Upper lobe of right lung (tissue), 1 donor: ENCODE measurements at regions not wholly inside any gene's neighbourhood (a gene's known extent, or its start where the extent isn't known, plus 50 kb on each side); places are given as distances from the start of the nearest gene placed in this dataset.

Source experiments
- ATAC-seq: fragments of 200-7000 bp; cut with Tn5 transposase; one replicate; pipeline ENCODE4 v1.9.1; 2020; ENCODE audit warnings: mild to moderate bottlenecking, moderate library complexity
- DNase-seq: peaks from one replicate; pipeline ENCODE4 v3.0.0-alpha.2; 2020
- H3K27ac ChIP-seq: fragments of 200-600 bp; one replicate; pipeline ENCODE4 v1.8.0; 2022
- H3K27me3 ChIP-seq: fragments of 200-600 bp; one replicate; pipeline ENCODE4 v1.8.0; 2022; ENCODE audit warnings: mild to moderate bottlenecking
- H3K36me3 ChIP-seq: fragments of 200-600 bp; one replicate; pipeline ENCODE4 v1.8.0; 2022
- H3K4me1 ChIP-seq: fragments of 200-600 bp; one replicate; pipeline ENCODE4 v1.8.0; 2022
- H3K4me3 ChIP-seq: fragments of 200-600 bp; one replicate; pipeline ENCODE4 v1.8.0; 2022; ENCODE audit warnings: mild to moderate bottlenecking
- H3K9me3 ChIP-seq: fragments of 200-600 bp; one replicate; pipeline ENCODE4 v1.8.0; 2022
- intact Hi-C: fragments of 100-400 bp; cut with DNase I; formaldehyde crosslinking; loops from one replicate; pipeline ENCODE4 v1.11.0; 2022
- TF ChIP-seq, protein P1 (sequence below): fragments of 200-600 bp; IDR thresholded peaks from one replicate; pipeline ENCODE4 v1.8.0; 2022; ENCODE audit warnings: antibody characterized with exemption
- donor health status: DM: no; HTN: yes; CAD: no; lungs with severe emphysema.

DNA sequence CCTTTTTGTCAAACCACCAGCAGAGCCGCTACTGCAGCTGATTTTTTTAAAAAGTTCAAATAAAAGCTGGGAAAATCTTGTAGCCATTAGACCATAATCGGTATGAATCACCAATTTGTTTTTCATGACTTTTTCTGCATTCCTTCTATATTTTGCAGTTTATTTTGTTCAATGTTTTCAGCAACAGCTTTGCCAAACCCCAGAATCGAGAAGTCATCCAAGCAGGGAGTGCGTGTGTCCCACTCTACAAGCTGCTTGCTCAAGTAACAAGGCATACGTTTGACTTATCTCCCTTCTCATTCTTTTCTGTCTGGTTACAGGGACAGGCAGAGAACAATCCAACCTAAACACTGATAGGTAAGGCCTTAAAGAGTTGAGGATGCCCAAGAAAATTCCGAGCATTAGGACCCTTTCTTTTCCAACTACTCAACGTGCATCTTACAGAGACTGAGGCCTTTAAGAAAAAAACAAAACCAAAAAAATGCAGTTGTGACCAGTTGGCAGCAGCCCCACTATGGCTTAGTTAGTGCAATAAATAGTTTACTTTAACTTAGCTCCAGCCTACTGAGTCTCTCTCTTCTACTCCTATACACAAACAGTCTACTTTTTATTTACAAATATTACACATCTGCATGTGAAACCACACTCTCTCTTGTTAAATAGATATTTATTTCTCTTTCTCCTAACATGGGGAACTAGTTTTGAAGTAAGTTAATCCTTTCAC, 134.7 kb upstream of the SLIT3 start:
- Histone ChIP-seq H3K27me3 (peaks cover 6% of the 10 kb centered on the region), H3K4me1 (no peaks in the 10 kb centered on the region), H3K27ac (no peak overlapping the region), H3K4me3 (no peak overlapping the region), H3K36me3 (no peaks in the 10 kb centered on the region), H3K9me3 (no peaks in the 10 kb centered on the region)
- ATAC-seq (no peak), DNase-seq (no peak)
- intact Hi-C loops: no loop called here
- TF ChIP-seq, protein P1, sequence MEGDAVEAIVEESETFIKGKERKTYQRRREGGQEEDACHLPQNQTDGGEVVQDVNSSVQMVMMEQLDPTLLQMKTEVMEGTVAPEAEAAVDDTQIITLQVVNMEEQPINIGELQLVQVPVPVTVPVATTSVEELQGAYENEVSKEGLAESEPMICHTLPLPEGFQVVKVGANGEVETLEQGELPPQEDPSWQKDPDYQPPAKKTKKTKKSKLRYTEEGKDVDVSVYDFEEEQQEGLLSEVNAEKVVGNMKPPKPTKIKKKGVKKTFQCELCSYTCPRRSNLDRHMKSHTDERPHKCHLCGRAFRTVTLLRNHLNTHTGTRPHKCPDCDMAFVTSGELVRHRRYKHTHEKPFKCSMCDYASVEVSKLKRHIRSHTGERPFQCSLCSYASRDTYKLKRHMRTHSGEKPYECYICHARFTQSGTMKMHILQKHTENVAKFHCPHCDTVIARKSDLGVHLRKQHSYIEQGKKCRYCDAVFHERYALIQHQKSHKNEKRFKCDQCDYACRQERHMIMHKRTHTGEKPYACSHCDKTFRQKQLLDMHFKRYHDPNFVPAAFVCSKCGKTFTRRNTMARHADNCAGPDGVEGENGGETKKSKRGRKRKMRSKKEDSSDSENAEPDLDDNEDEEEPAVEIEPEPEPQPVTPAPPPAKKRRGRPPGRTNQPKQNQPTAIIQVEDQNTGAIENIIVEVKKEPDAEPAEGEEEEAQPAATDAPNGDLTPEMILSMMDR: no peak

DNA sequence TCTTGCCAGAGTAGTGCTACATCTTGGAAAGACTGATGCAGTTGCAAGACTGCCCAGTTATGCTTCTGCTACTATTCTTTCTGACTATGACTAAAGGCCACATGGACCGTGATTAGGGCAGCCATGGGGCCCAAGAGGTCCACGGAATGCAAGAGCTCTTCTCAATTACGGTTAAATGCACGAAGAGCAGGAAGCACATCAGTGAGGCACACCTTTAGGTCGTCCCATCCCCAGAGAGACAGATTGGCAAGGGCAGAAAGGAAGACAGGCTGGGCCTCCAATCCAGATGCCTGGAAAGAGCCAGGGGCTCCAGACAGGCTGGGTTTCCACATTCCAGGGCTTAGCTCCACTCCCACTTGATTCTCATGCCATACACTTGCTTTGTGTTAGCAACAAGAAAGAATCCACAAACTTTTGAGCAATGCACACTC, 132.3 kb upstream of the SLIT3 start:
- Histone ChIP-seq H3K27me3 (no peaks in the 10 kb centered on the region), H3K4me3 (no peak overlapping the region), H3K27ac (no peak overlapping the region), H3K4me1 (no peaks in the 10 kb centered on the region), H3K9me3 (no peaks in the 10 kb centered on the region), H3K36me3 (no peaks in the 10 kb centered on the region)
- ATAC-seq (no peak), DNase-seq (no peak)
- TF ChIP-seq, protein P1: no peak
- intact Hi-C loops: no loop called here

DNA sequence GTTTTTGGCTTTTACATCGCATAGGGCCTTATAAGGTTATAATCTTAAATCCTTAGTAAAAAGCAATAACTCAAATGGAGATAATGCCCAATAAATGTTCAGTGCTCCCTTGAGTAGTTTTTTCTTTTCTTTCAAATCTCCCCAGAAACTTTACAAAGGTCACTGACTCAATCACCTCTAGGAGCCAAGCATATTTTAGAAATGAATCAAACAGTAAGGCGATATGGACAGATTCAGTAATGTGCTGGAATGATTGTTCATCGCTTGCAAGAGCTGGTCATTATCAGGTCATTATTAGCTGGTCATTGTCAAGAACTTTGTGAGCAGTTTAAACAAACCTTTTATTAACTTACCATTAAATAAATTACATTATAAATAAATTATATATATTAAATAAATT, 130.4 kb upstream of the SLIT3 start:
- Histone ChIP-seq H3K36me3 (no peaks in the 10 kb centered on the region), H3K27ac (no peak overlapping the region), H3K4me1 (no peaks in the 10 kb centered on the region), H3K27me3 (no peaks in the 10 kb centered on the region), H3K4me3 (no peak overlapping the region), H3K9me3 (no peaks in the 10 kb centered on the region)
- no peak for DNase-seq
- intact Hi-C loops: no loop called here
- TF ChIP-seq, protein P1: no peak
- ATAC-seq: no peak

DNA sequence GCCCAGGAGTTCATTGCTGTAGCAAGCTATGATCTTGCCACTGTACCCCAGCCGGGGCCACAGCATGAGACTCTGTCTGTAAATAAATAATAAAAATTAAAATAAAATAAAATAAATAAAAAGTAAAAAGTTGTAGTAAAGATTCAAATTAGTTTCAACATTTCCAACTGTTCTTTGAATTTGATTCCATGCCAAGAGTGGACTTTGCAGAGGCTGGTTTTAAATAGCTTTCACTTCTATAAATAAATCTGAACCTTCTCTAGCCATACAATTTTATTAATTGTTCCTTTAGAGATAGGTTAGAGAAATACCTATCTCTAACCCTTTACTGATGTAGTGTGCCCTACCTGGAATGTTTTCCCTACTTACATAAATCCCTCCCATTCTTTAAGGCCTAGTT, 129.7 kb upstream of the SLIT3 start:
- no peaks in the 10 kb centered on the region for H3K36me3 ChIP-seq
- ATAC-seq: no peak
- H3K27me3 ChIP-seq: no peaks in the 10 kb centered on the region
- no peaks in the 10 kb centered on the region for H3K9me3 ChIP-seq
- no peak overlapping the region for H3K27ac ChIP-seq
- intact Hi-C loops: no loop called here
- no peak for DNase-seq
- TF ChIP-seq, protein P1: no peak
- no peak overlapping the region for H3K4me3 ChIP-seq
- H3K4me1 ChIP-seq: no peaks in the 10 kb centered on the region

DNA sequence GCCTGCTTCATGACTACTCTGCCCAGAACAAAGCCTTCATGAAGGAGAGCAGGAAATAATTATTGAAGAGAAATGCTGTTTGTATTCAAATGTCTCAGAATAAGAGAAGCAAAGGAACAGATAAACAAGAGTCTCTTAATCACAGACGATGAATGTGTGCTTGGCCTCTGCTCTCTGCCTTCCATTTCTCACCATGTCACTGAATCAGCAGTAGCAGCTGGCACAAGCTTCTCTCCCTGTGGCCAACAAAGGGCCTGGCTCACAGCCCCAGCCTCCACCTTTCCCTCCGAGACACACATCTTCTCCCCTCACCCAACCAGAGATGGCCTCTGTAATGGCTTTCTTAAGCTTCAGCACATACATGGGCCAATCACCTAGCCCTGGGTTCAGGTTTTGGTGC, 128.1 kb upstream of the SLIT3 start:
- no peak for ATAC-seq
- H3K4me1 ChIP-seq: no peaks in the 10 kb centered on the region
- no peaks in the 10 kb centered on the region for H3K27me3 ChIP-seq
- no peak overlapping the region for H3K27ac ChIP-seq
- intact Hi-C loops: no loop called here
- no peaks in the 10 kb centered on the region for H3K9me3 ChIP-seq
- TF ChIP-seq, protein P1: no peak
- no peak for DNase-seq
- H3K4me3 ChIP-seq: no peak overlapping the region
- no peaks in the 10 kb centered on the region for H3K36me3 ChIP-seq

DNA sequence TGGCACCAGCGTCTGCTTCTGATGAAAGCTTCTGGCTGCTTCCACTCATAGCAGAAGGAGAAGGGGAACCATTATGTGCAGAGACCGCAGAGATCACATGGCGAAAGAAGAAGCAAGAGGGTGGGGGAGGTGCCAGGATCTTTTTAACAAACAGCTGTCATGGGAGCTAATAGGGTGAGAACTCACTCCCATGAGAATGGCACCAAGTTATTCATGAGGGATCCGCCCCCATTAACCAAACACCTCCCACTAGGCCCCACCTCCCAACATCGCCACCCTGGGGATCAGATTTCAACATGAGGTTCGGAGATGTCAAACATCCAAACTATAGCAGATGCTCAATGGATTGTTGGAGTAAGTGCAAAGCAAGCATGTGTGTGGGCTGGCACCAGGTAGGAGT, 125.8 kb upstream of the SLIT3 start:
- H3K9me3 ChIP-seq: no peaks in the 10 kb centered on the region
- H3K4me1 ChIP-seq: no peaks in the 10 kb centered on the region
- intact Hi-C loops: no loop called here
- DNase-seq: no peak
- no peak overlapping the region for H3K27ac ChIP-seq
- H3K4me3 ChIP-seq: no peak overlapping the region
- TF ChIP-seq, protein P1: no peak
- no peaks in the 10 kb centered on the region for H3K36me3 ChIP-seq
- H3K27me3 ChIP-seq: no peaks in the 10 kb centered on the region
- ATAC-seq: no peak
